Mesenchymal stem cell (in vitro differentiated cells and primary cell): ENCODE measurements at regions not wholly inside any gene's neighbourhood (a gene's known extent, or its start where the extent isn't known, plus 50 kb on each side); places are given as distances from the start of the nearest gene placed in this dataset.
A peak's percentile ranks its signal among the peaks of the same experiment; 100 is the strongest.

Experiments
- DNase-seq: peaks from one replicate; pipeline ENCODE4 v3.0.0-alpha.2; 2013
- H2AFZ ChIP-seq: one replicate; pipeline ENCODE4 v1.6.1; 2013; ENCODE audit warnings: low read depth, mild to moderate bottlenecking, control low read depth, inconsistent platforms, low read length, moderate library complexity
- H2AK5ac ChIP-seq: 2 replicates; pipeline ENCODE4 v1.6.1; 2013; ENCODE audit warnings: low read length, moderate library complexity, mild to moderate bottlenecking, inconsistent platforms; ENCODE audit not compliant: severe bottlenecking
- H2BK120ac ChIP-seq: one replicate; pipeline ENCODE4 v1.6.1; 2013; ENCODE audit warnings: low read depth, mild to moderate bottlenecking, inconsistent platforms, low read length, moderate library complexity
- H2BK12ac ChIP-seq, 2 experiments: one replicate each; pipeline ENCODE4 v1.6.1; 2013; ENCODE audit warnings: inconsistent platforms in 2 of 2, low read length in 2 of 2, mild to moderate bottlenecking in 2 of 2, moderate library complexity in 2 of 2, control low read depth in 1 of 2
- H2BK15ac ChIP-seq: one replicate; pipeline ENCODE4 v1.6.1; 2013; ENCODE audit warnings: mild to moderate bottlenecking, low read depth, inconsistent platforms; ENCODE audit not compliant: poor library complexity, severe bottlenecking
- H2BK5ac ChIP-seq: 2 replicates; pipeline ENCODE4 v1.6.1; 2013; ENCODE audit warnings: low read depth, mild to moderate bottlenecking, low read length, control low read depth, inconsistent platforms; ENCODE audit not compliant: poor library complexity, severe bottlenecking
- H3K14ac ChIP-seq, 2 experiments: one replicate each; pipeline ENCODE4 v1.6.1; 2013; ENCODE audit warnings: inconsistent platforms in 2 of 2, low read length in 2 of 2, control low read depth in 1 of 2, mild to moderate bottlenecking in 1 of 2, moderate library complexity in 1 of 2
- H3K18ac ChIP-seq, 2 experiments: one replicate each; pipeline ENCODE4 v1.6.1; 2013; ENCODE audit warnings: inconsistent platforms in 2 of 2, low read length in 2 of 2, control low read depth in 1 of 2, low read depth in 1 of 2, mild to moderate bottlenecking in 1 of 2
- H3K23ac ChIP-seq, 2 experiments: one replicate each; pipeline ENCODE4 v1.6.1; 2013; ENCODE audit warnings: inconsistent platforms in 2 of 2, low read length in 2 of 2, mild to moderate bottlenecking in 2 of 2, moderate library complexity in 2 of 2, control low read depth in 1 of 2
- H3K27ac ChIP-seq: 2 replicates; pipeline ENCODE4 v1.5.1; 2013; ENCODE audit warnings: mild to moderate bottlenecking, moderate library complexity, low read length, control low read depth, inconsistent platforms; ENCODE audit not compliant: poor library complexity, severe bottlenecking
- H3K27me3 ChIP-seq, 2 experiments: 2 replicates each; pipeline versions ENCODE4 v1.6.1 to v1.7.0; 2013; ENCODE audit warnings: low read length in 2 of 2, mild to moderate bottlenecking in 2 of 2, moderate library complexity in 2 of 2, control low read depth in 1 of 2, inconsistent platforms in 1 of 2; ENCODE audit not compliant: control insufficient read depth in 1 of 2, insufficient read depth in 1 of 2
- H3K36me3 ChIP-seq, 2 experiments: 2 replicates each; pipeline versions ENCODE4 v1.6.1 to v1.7.0; 2013; ENCODE audit warnings: low read length in 2 of 2, control low read depth in 1 of 2, inconsistent platforms in 1 of 2, low read depth in 1 of 2, mild to moderate bottlenecking in 1 of 2; ENCODE audit not compliant: insufficient read depth in 2 of 2, control insufficient read depth in 1 of 2
- H3K4ac ChIP-seq, 2 experiments: one replicate each; pipeline ENCODE4 v1.6.1; 2013; ENCODE audit warnings: inconsistent platforms in 2 of 2, low read length in 2 of 2, mild to moderate bottlenecking in 2 of 2, moderate library complexity in 2 of 2, control low read depth in 1 of 2, low read depth in 1 of 2
- H3K4me1 ChIP-seq: 2 replicates; pipeline ENCODE4 v1.6.1; 2013; ENCODE audit warnings: low read depth, low read length, control low read depth; ENCODE audit not compliant: control insufficient read depth, insufficient read depth
- H3K4me2 ChIP-seq: 2 replicates; pipeline ENCODE4 v1.6.1; 2013; ENCODE audit warnings: low read length, mild to moderate bottlenecking, inconsistent platforms; ENCODE audit not compliant: poor library complexity, severe bottlenecking
- H3K4me3 ChIP-seq, 2 experiments: 2 replicates each; pipeline versions ENCODE4 v1.5.1 to v1.7.0; 2013; ENCODE audit warnings: low read length in 2 of 2, mild to moderate bottlenecking in 2 of 2, control low read depth in 1 of 2, low read depth in 1 of 2; ENCODE audit not compliant: insufficient read depth in 1 of 2
- H3K79me1 ChIP-seq: replicated peaks from 2 replicates; pipeline ENCODE4 v1.6.1; 2013; ENCODE audit warnings: mild to moderate bottlenecking, control low read depth, low read length, inconsistent platforms; ENCODE audit not compliant: poor library complexity, severe bottlenecking
- H3K9ac ChIP-seq: 2 replicates; pipeline ENCODE4 v1.7.0; 2013; ENCODE audit warnings: mild to moderate bottlenecking, low read length, moderate library complexity
- H3K9me3 ChIP-seq: 2 replicates; pipeline ENCODE4 v1.7.0; 2013; ENCODE audit warnings: mild to moderate bottlenecking, low read length; ENCODE audit not compliant: control insufficient read depth
- H4K8ac ChIP-seq: one replicate; pipeline ENCODE4 v1.6.1; 2013; ENCODE audit warnings: inconsistent platforms, mild to moderate bottlenecking, low read length, moderate library complexity
- H4K91ac ChIP-seq: one replicate; pipeline ENCODE4 v1.6.1; 2013; ENCODE audit warnings: mild to moderate bottlenecking, low read length, inconsistent platforms
- WGBS: methylation state at CpG from one replicate; pipeline ENCODE4 v1.1.7; 2013; ENCODE audit warnings: mixed read lengths; 5-methylcytosine and 5-hydroxymethylcytosine counted together

DNA sequence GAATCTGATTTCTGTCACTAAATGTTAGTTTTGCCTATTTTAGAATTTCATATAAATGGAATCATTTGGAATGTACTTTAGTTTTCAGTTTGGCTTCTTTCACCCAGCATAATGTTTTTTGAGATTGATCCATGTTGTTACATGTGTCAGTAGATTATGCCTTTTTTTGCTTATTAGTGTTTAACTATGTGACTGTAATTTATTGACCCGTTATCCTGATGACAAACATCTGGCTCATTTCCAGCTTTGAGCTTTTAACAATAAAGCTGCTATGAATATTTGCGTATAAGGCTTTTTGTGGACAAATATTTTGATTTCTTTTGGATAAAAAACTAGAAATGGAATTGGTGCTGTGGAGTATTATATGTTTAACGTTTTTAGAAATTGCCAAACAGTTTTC is 254.5 kb upstream of the CFAP20DC start:
- Histone ChIP-seq H2BK15ac (no peak overlapping the region), H3K18ac (no peak overlapping the region), H3K27ac (no peak overlapping the region), H3K4ac (no peak overlapping the region), H4K8ac (no peak overlapping the region), H2AFZ (no peak overlapping the region), H4K91ac (no peak overlapping the region), H3K36me3 (no peaks in the 10 kb centered on the region), H2BK120ac (no peak overlapping the region), H3K4me3 (no peak overlapping the region), H3K9ac (no peak overlapping the region), H2BK5ac (no peak overlapping the region), H3K14ac (no peak overlapping the region), H3K4me1 (no peaks in the 10 kb centered on the region), H3K79me1 (no peaks in the 10 kb centered on the region), H2AK5ac (no peak overlapping the region), H2BK12ac (no peak overlapping the region), H3K4me2 (no peak overlapping the region), H3K27me3 (no peaks in the 10 kb centered on the region), H3K9me3 (no peaks in the 10 kb centered on the region), H3K23ac (no peak overlapping the region)
- 94% methylated on average over 3 of the region's 3 CpGs for WGBS
- DNase-seq = no peak

DNA sequence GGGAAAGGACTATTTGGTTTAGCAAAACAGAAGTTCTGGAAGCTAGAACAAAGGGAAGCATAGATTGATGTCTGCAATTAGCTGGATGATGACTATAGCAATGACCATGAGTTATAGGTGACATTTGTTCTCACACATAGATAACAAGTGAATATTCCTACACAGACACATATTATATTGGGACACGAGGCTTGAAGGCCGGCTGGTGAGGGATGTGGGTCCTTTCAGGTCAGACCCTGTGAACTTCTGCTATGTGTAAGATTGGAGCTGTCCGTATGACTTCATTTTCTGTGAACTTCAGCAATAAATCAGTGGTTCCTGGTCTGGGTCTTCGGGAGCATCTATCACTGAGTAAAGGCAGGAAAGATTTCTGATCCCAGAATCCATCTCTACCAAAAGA is 253.6 kb upstream of the CFAP20DC start:
- Histone ChIP-seq H4K8ac (no peak overlapping the region), H2AFZ (no peak overlapping the region), H3K4me3 (no peak overlapping the region), H3K14ac (no peak overlapping the region), H2BK12ac (no peak overlapping the region), H3K9ac (no peak overlapping the region), H2BK120ac (no peak overlapping the region), H2BK5ac (no peak overlapping the region), H3K4ac (no peak overlapping the region), H3K79me1 (no peaks in the 10 kb centered on the region), H3K18ac (no peak overlapping the region), H3K4me1 (no peaks in the 10 kb centered on the region), H3K23ac (no peak overlapping the region), H3K4me2 (no peak overlapping the region), H4K91ac (no peak overlapping the region), H2AK5ac (no peak overlapping the region), H3K27me3 (no peaks in the 10 kb centered on the region), H3K36me3 (no peaks in the 10 kb centered on the region), H2BK15ac (no peak overlapping the region), H3K9me3 (no peaks in the 10 kb centered on the region), H3K27ac (no peak overlapping the region)
- DNase-seq = no peak
- 37% methylated on average over 3 of the region's 4 CpGs for WGBS

DNA sequence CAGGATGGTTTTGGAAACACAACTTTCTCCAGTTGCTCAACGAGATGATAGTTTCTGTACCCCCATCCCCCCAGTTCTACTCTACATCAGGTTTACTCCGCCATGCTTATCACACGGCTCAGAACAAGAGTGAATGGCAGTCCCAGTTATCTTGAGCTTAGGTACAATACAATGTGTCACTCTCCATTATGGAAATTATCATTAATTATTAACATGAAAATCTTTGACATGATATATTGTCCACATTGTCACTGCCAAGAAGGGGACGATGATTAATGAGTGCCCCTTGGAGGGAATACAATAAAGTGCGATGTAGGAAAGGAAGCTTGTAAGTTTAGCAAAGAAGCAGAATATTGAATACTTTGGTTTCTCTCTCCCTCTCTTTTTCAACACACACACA is 252.6 kb upstream of the CFAP20DC start:
- Histone ChIP-seq H3K4me1 (no peaks in the 10 kb centered on the region), H2AFZ (no peak overlapping the region), H3K27me3 (no peaks in the 10 kb centered on the region), H2BK5ac (no peak overlapping the region), H3K9ac (no peak overlapping the region), H3K79me1 (no peaks in the 10 kb centered on the region), H3K4me3 (no peak overlapping the region), H2BK15ac (no peak overlapping the region), H3K18ac (no peak overlapping the region), H4K8ac (no peak overlapping the region), H2BK120ac (no peak overlapping the region), H3K9me3 (peaks cover 1% of the 10 kb centered on the region), H3K4me2 (no peak overlapping the region), H2AK5ac (no peak overlapping the region), H4K91ac (no peak overlapping the region), H3K36me3 (no peaks in the 10 kb centered on the region), H2BK12ac (no peak overlapping the region), H3K27ac (no peak overlapping the region), H3K23ac (no peak overlapping the region), H3K14ac (no peak overlapping the region), H3K4ac (no peak overlapping the region)
- WGBS = 95% methylated on average over 3 of the region's 5 CpGs
- DNase-seq = no peak

DNA sequence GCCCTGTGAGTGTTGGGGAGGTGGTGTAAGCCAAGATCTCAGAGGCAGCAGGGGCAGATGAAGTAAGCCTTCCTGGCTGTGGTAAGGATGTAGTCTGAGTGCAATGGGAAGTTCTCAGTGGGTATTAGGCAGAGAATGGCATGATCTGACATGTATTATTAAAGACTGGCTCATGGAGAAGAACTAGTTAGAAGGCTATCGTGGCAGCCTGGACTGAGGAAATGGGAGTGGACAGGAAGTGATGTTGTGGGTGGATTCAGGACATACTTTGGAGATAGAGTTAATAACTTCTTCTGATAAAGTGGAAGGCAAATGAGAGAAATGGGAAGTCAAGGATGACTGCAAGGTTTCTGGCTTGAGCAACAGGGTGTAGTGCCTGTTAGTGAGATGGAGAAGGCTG is 250.9 kb upstream of the CFAP20DC start:
- 36% methylated on average over 1 of the region's 1 CpG for WGBS
- Histone ChIP-seq H3K14ac (no peak overlapping the region), H3K27ac (no peak overlapping the region), H2BK5ac (no peak overlapping the region), H3K23ac (no peak overlapping the region), H3K27me3 (no peaks in the 10 kb centered on the region), H2AFZ (no peak overlapping the region), H3K4me1 (no peaks in the 10 kb centered on the region), H3K36me3 (no peaks in the 10 kb centered on the region), H4K91ac (no peak overlapping the region), H3K4ac (peak overlapping the region in 1 of 2 experiments; percentile 7), H2BK12ac (peak overlapping the region in 1 of 2 experiments; percentile 21), H3K79me1 (no peaks in the 10 kb centered on the region), H3K4me2 (no peak overlapping the region), H2BK120ac (no peak overlapping the region), H3K4me3 (no peak overlapping the region), H3K9ac (no peak overlapping the region), H3K9me3 (peaks cover 4% of the 10 kb centered on the region), H3K18ac (no peak overlapping the region), H2BK15ac (no peak overlapping the region), H4K8ac (no peak overlapping the region), H2AK5ac (no peak overlapping the region)
- peak; percentile 18 for DNase-seq
